ENCODE measurements at regions not wholly inside any gene's neighbourhood (a gene's known extent, or its start where the extent isn't known, plus 50 kb on each side); places are given as distances from the start of the nearest gene placed in this dataset.

DNA sequence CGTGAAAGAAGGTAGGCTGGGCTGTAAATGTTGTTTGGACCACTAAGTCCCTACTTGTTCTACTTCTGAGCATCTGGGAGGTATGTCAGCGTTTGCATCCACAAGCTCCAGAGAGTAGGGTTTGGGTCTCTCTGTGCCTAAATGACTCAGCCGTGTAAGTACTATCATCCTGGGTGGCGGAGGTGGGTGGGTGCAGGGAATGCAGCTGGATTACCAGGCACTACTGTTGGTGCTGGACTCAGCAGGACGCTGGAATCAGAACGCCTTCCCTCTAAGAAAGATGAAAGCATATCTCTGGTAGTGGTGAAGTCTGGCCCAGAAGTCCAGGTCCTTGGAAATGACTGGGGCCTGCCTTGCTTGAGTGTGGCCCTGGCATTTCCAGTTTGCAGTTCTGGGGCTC lies 289.7 kb downstream of the PCNX1 start:
- Histone ChIP-seq H2AFZ (ENCODE audit: low read length) (no peak overlapping the region), H2BK15ac (ENCODE audit: low read depth, low read length) (no peak overlapping the region), H3K79me2 (ENCODE audit: insufficient read depth, low read length) (no peaks in the 10 kb centered on the region), H3T11ph (ENCODE audit: low read length) (no peak overlapping the region), H3K27ac (ENCODE audit: insufficient read length, low read depth, low read length) (no peak overlapping the region), H3K79me1 (ENCODE audit: insufficient read depth, low read depth, low read length, poor library complexity, severe bottlenecking) (no peaks in the 10 kb centered on the region), H2BK5ac (ENCODE audit: insufficient read length, low read length) (no peak overlapping the region), H3K27me3 (ENCODE audit: insufficient read depth, low read length) (no peaks in the 10 kb centered on the region), H2BK12ac (ENCODE audit: insufficient read length, low read depth, low read length) (no peak overlapping the region), H4K5ac (ENCODE audit: insufficient read length, low read depth, low read length) (no peak overlapping the region), H3K23ac (ENCODE audit: insufficient read length, low read depth, low read length) (no peak overlapping the region), H3K9me3 (ENCODE audit: control insufficient read depth, low read depth, low read length) (no peaks in the 10 kb centered on the region), H2BK20ac (ENCODE audit: low read depth, low read length, poor library complexity, severe bottlenecking) (no peak overlapping the region), H3K14ac (ENCODE audit: insufficient read depth, low read length) (no peak overlapping the region), H3K4me2 (ENCODE audit: insufficient read depth, insufficient read length, low read length) (no peak overlapping the region), H3K18ac (ENCODE audit: insufficient read length, low read depth, low read length) (no peak overlapping the region), H3K4me1 (ENCODE audit: insufficient read depth, low read length) (peaks cover 9% of the 10 kb centered on the region; the same call in 1 of the 2 replicates), H3K4ac (ENCODE audit: low read depth, low read length) (no peak overlapping the region), H4K8ac (replicated peaks; ENCODE audit: insufficient read length, low read depth, low read length) (no peak overlapping the region), H4K91ac (ENCODE audit: insufficient read length, low read depth, low read length) (no peak overlapping the region), H2AK5ac (ENCODE audit: insufficient read length, low read length) (no peak overlapping the region), H4K20me1 (ENCODE audit: control insufficient read depth, insufficient read depth, insufficient read length) (no peaks in the 10 kb centered on the region), H3K56ac (ENCODE audit: insufficient read length, low read depth, low read length) (no peak overlapping the region), H3K9ac (ENCODE audit: extremely low read depth, insufficient read length, low read length) (no peak overlapping the region), H2BK120ac (ENCODE audit: low read depth, low read length, poor library complexity, severe bottlenecking) (no peak overlapping the region), H3K23me2 (ENCODE audit: insufficient read length, low read depth, low read length, poor library complexity, severe bottlenecking) (no peaks in the 10 kb centered on the region)
- TF ChIP-seq, protein P1, sequence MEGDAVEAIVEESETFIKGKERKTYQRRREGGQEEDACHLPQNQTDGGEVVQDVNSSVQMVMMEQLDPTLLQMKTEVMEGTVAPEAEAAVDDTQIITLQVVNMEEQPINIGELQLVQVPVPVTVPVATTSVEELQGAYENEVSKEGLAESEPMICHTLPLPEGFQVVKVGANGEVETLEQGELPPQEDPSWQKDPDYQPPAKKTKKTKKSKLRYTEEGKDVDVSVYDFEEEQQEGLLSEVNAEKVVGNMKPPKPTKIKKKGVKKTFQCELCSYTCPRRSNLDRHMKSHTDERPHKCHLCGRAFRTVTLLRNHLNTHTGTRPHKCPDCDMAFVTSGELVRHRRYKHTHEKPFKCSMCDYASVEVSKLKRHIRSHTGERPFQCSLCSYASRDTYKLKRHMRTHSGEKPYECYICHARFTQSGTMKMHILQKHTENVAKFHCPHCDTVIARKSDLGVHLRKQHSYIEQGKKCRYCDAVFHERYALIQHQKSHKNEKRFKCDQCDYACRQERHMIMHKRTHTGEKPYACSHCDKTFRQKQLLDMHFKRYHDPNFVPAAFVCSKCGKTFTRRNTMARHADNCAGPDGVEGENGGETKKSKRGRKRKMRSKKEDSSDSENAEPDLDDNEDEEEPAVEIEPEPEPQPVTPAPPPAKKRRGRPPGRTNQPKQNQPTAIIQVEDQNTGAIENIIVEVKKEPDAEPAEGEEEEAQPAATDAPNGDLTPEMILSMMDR (conservative IDR thresholded peaks at IDR 0.05): no peak
- peaks cover 22% of the 10 kb centered on the region for H3K27me3 Mint-ChIP-seq (ENCODE audit: low read depth)
- H3K4me1 Mint-ChIP-seq: peaks cover 53 to 54% of the 10 kb centered on the region in 2 experiments
- DNase-seq: no peak
- H3K9me3 Mint-ChIP-seq: no peaks in the 10 kb centered on the region
- no peak overlapping the region for H3K27ac Mint-ChIP-seq
- H3K4me3 Mint-ChIP-seq: no peak overlapping the region
- no CpG with 5 or more reads among the region's 6 CpGs for WGBS (ENCODE audit: extremely low coverage, insufficient read length, low lambda C conversion rate)
- H3K36me3 Mint-ChIP-seq (ENCODE audit: insufficient read depth in 1 of 3, low read depth in 3 of 3): no peaks in the 10 kb centered on the region; a peak in 2 of 7 replicates
